DMS114 treated with DMSO at 0.1 percent for 48 hours (cell line): ENCODE measurements at regions not wholly inside any gene's neighbourhood (a gene's known extent, or its start where the extent isn't known, plus 50 kb on each side); places are given as distances from the start of the nearest gene placed in this dataset.
"Not testable (repeated sequence)": the region's sequence is repeated elsewhere in the genome, so short reads cannot be mapped to it uniquely, and the experiment has no call there.

Experiments used
- DNase-seq: peaks from one replicate; lab custom pipeline; 2025; ENCODE audit not compliant: unreplicated experiment; lab: John Stamatoyannopoulos, UW

GRCh38 chr9:87359264-87359663, 138.4 kb upstream of the DAPK1 start:
- DNase-seq, result no peak

GRCh38 chr9:87359958-87360601, 137.6 kb upstream of the DAPK1 start:
- no peak for DNase-seq

GRCh38 chr9:87370049-87370685, 127.5 kb upstream of the DAPK1 start:
- no peak for DNase-seq

DNA sequence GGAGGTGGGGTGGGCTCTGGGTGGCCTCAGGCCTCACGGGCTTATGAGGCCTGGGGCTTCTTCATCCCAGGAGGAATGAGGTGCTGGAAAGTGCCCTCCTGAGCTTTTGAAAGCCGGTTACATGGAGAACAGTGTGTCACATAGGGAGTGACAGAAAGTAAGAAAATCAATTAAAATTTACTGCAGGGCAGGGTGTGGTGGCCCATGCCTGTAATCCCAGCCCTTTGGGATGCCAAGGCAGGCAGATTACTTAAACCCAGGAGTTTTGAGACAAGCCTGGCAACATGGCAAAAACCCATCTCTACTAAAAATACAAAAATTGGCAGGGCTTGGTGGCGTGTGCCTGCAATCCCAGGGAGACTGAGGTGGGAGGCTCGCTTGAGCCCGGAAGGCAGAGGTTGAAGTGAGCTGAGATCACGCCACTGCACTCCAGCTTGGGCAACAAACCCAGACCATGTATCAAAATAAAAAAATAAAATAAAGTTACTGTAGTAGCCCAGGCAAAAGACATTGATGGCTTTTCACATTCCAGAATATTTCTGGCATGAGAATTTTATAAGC, 125.8 kb upstream of the DAPK1 start:
- no peak for DNase-seq

GRCh38 chr9:87372356-87372851, 125.3 kb upstream of the DAPK1 start:
- no peak for DNase-seq

GRCh38 chr9:87374023-87374919, 123.4 kb upstream of the DAPK1 start:
- DNase-seq, result not testable (repeated sequence)

DNA sequence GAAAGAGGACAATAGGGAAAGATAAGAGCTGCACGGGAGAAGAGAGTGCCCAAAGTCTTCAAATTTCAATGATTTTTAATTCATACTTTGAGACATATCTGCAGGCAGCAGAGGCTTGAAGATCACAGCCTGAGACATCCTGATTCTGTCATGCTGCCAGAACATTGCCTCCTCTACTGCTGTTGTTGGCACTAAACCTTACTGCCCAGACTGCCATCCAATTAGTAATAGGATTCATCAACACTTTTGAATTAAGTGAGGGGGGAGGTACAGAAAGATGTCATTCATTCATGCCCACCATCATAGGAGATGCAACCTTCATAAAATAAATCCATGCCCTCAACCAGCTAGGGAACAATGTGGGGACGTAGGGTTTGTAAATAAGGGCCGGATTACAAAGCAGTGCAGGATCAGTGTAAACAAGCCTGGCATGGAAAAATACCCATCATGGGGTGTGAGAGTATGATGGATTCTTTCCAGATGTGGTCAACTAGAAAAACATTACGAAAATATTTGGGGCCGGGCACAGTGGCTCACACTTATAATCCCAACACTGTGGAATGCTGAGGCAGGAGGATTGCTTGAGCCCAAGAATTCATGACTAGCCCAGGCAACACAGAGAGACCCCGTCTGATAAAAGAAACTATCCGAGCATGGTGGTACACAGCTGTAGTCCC, 122.1 kb upstream of the DAPK1 start:
- DNase-seq, result no peak

DNA sequence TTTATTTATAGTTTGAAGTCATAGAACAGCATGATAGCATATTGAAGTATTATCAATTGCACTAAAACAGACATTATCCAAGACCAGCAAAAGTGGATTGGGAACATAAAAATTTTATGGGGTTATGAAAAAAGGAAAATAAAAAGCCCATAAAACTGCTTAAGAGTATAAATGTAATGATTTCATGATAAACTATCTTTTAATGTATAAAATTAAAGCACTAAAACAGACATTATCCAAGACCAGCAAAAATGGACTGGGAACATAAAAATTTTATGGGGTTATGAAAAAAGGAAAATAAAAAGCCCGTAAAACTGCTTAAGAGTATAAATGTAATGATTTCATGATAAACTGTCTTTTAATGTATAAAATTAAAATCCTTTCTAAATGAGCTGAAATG, 119.0 kb upstream of the DAPK1 start:
- DNase-seq, result no peak

DNA sequence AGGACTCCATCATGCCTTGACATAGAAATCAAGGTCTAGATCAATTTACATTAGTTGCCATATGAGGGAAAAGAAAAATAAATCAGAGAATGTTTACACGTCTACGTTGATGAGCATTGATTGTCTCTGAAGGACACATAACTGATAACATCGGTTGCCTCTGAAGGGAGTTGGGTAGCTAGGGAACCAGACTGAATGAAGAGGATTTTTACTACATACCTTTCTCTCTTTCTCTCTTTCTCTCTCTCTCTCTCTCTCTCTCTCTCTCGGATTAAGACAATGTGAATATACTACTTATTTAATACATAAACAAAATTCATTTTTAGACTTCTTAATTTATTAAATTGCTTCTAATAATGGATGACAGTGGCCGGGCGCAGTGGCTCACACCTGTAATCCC, 118.4 kb upstream of the DAPK1 start:
- no peak for DNase-seq

DNA sequence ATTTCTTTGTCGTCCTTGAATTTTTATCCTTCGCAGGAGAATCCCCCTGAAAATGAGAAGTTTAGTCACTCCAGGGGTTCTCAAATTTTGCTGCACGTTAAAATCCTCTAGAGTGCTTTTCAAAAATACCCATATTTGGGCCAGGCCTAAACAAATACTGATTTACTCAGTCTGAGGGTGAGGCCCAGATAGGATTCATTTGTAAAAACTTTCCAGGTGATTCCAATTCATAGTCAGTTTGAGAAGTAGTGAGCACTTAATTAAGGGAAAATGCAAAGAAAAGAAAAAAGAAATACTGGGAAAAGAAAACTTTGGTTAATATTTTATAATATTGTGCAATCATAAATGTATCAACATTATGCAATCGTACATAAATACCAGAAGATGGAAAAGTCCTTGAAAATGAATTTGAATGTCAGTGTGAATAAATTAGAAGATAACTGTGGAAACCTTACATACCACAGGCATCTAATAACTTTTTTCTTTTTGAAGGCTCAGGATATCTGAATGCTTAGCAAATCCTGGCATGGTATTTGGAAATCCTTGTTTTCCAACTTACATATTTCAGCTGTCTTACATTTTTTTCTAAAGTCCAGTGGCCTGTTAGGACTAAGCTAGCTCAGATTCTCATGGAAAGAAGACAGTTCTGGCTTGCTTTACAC, 116.5 kb upstream of the DAPK1 start:
- no peak for DNase-seq

DNA sequence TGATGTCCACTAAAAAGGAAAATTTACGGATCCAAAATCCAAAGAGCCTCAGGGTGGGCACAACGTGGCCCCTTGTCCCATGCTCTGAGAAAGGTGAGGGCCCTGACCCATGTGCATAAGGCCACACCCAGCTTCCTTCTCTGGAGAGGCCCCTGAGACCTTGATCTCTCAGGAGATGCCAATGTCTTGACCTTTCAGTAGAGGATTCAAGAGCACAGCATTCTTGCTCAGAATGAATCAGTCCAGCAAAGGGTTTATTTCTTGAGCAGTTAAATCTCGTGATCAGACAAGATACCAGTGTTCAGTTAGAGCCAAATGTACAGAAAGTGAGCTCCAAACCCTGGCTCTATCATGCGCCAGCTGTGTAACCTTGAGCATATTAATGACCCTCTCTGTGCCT, 115.9 kb upstream of the DAPK1 start:
- no peak for DNase-seq

GRCh38 chr9:87382900-87383299, 114.8 kb upstream of the DAPK1 start:
- DNase-seq, result no peak

- no peak for DNase-seq
Measured at GRCh38 chr9:87383344-87384150, 114.1 kb upstream of the DAPK1 start.

DNA sequence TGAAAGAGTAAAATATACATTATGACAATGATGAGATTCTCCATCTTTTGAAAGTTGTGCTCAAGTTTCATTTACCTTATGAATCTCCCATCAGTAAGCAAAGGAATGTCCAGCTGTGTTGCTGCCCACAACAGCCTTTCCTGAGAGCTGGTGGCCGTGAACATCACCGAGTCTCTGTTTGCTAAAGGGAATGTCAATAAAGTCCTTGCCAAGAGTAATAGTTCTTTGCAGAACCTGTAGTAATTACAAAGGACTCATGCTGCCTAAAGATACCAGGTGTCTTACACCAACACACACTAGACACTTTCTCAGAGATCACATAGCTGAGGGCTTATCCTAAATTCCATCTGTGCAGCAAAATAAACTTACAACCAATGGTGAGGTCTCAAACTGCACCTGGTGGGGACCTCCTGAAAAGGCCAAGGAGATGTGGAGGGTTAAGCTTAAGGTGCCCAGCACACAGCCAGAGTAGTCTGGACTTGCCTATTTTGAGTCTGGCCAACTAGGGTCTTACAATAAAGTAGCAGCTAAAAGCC, 111.1 kb upstream of the DAPK1 start:
- DNase-seq, result no peak

- DNase-seq, result no peak
Measured at GRCh38 chr9:87387351-87388011, 110.2 kb upstream of the DAPK1 start.

DNA sequence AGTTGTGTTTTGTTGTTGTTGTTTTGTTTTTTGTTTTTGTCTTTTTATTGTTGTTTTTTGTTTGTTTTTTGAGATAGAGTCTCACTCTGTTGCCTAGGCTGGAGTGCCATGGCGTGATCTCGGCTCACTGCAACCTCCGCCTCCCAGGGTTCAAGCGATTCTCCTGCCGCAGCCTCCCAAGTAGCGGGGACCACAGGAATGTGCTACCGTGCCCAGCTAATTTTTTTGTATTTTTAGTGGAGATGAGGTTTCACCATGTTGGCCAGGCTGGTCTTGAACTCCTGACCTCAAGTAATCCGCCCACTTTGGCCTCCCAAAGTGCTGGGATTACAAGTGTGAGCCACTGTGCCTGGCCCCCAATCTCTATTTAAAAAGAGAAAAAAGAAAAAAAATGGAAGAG, 109.0 kb upstream of the DAPK1 start:
- DNase-seq, result not testable (repeated sequence)

DNA sequence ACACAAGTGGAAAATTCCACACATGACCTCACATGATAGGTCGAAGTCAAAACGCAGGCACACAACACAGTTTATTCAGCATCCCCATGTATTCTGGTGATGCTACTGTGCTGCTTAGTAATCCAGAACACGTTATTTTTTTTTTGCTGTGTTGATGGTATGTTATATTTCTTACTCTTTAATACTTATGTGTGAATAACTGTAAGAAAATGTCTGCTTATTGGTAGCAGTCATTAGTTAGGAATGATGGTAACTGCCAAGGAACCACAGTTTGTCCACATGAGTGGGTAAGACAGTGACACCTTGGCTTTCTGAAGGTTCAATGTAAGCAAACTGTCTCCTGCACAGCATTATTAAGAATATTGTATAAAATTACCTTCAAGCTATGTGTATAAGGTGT, 107.7 kb upstream of the DAPK1 start:
- DNase-seq, result no peak

- DNase-seq, result no peak
Measured at GRCh38 chr9:87390361-87390760, 107.3 kb upstream of the DAPK1 start.

DNA sequence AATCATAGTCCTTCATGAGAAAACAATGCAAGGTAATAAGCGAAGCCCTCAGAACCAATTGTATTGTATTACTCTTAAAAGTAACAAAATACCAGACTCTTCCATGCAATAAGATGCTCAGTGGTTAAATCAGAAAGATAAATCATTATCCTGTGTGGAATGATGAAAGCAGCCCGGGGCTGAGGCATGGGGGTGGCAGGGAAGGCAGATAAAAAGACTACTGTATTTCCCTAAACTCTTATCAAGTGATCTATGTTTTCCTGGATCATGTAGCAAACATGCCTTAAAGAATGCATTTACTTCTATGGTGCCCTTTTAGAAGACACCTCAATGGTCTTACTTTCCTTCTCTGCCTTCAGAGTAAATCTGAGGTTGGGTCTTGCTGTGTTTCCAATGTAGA, 105.6 kb upstream of the DAPK1 start:
- no peak for DNase-seq
